C4-2B (cell line): ENCODE measurements at regions not wholly inside any gene's neighbourhood (a gene's known extent, or its start where the extent isn't known, plus 50 kb on each side); places are given as distances from the start of the nearest gene placed in this dataset.
"Not testable (repeated sequence)": the region's sequence is repeated elsewhere in the genome, so short reads cannot be mapped to it uniquely, and the experiment has no call there.

Source experiments
- H3K27ac ChIP-seq: fragments of 450-650 bp; 2 replicates; pipeline ENCODE4 v1.5.1; 2017
- CTCF ChIP-seq: fragments of 450-650 bp; conservative IDR thresholded peaks from 2 replicates; pipeline ENCODE4 v1.5.1; 2017; ENCODE audit warnings: mild to moderate bottlenecking
- ZFX ChIP-seq: fragments of 450-650 bp; IDR thresholded peaks from 2 replicates; pipeline ENCODE4 v1.6.1; 2017

- TF ChIP-seq CTCF = no peak
- no peak for TF ChIP-seq ZFX
- H3K27ac ChIP-seq = no peak overlapping the region
Measured at GRCh38 chr10:28479425-28479865, 53.5 kb upstream of the WAC start.

GRCh38 chr10:28479927-28480627 is 52.8 kb upstream of the WAC start:
- no peak overlapping the region for H3K27ac ChIP-seq
- TF ChIP-seq CTCF (no peak), ZFX (no peak)

- TF ChIP-seq ZFX (no peak), CTCF (no peak)
- H3K27ac ChIP-seq = no peak overlapping the region
Measured at GRCh38 chr10:28480628-28480965, 52.3 kb upstream of the WAC start.

- H3K27ac ChIP-seq = not testable (repeated sequence)
Measured at GRCh38 chr10:28481346-28481745, 51.6 kb upstream of the WAC start.

GRCh38 chr10:28481968-28482367 is 51.0 kb upstream of the WAC start:
- TF ChIP-seq ZFX = no peak
- TF ChIP-seq CTCF = no peak
- no peak overlapping the region for H3K27ac ChIP-seq
